ENCODE measurements at regions not wholly inside any gene's neighbourhood (a gene's known extent, or its start where the extent isn't known, plus 50 kb on each side); places are given as distances from the start of the nearest gene placed in this dataset.
"Not testable (repeated sequence)": the region's sequence is repeated elsewhere in the genome, so short reads cannot be mapped to it uniquely, and the experiment has no call there.

GRCh38 chr9:108411632-108412031 lies 444.2 kb downstream of the ACTL7B start:
- no peak for DNase-seq (ENCODE audit: low read depth)

- no peak for DNase-seq (ENCODE audit: low read depth)
These were observed 445.6 kb downstream of the ACTL7B start for GRCh38 chr9:108410161-108410560.

GRCh38 chr9:108400297-108400696 lies 455.5 kb downstream of the ACTL7B start:
- no peak for DNase-seq (ENCODE audit: low read depth)

- no peak for DNase-seq (ENCODE audit: low read depth)
These were observed 455.9 kb downstream of the ACTL7B start for GRCh38 chr9:108399851-108400250.

- DNase-seq (ENCODE audit: low read depth) = no peak
These were observed 458.5 kb downstream of the ACTL7B start for GRCh38 chr9:108397286-108397685.

- no peak for DNase-seq (ENCODE audit: low read depth)
These were observed 459.2 kb downstream of the ACTL7B start for GRCh38 chr9:108396611-108397010.

GRCh38 chr9:108396193-108396592 lies 459.6 kb downstream of the ACTL7B start:
- DNase-seq (ENCODE audit: low read depth) = no peak

GRCh38 chr9:108395421-108395820 lies 460.4 kb downstream of the ACTL7B start:
- DNase-seq (ENCODE audit: low read depth) = no peak

- DNase-seq (ENCODE audit: low read depth) = no peak
These were observed 461.1 kb downstream of the ACTL7B start for GRCh38 chr9:108394726-108395125.

- DNase-seq (ENCODE audit: low read depth) = not testable (repeated sequence)
These were observed 462.2 kb downstream of the ACTL7B start for GRCh38 chr9:108393481-108394001.

- no peak for DNase-seq (ENCODE audit: low read depth)
These were observed 462.9 kb downstream of the ACTL7B start for GRCh38 chr9:108392877-108393276.

- no peak for DNase-seq (ENCODE audit: low read depth)
These were observed 466.7 kb downstream of the ACTL7B start for GRCh38 chr9:108389056-108389455.

GRCh38 chr9:108386859-108387384 lies 468.9 kb downstream of the ACTL7B start:
- DNase-seq (ENCODE audit: low read depth) = peak; percentile 54

- no peak for DNase-seq (ENCODE audit: low read depth)
These were observed 469.8 kb downstream of the ACTL7B start for GRCh38 chr9:108386032-108386431.

GRCh38 chr9:108383796-108384195 lies 472.0 kb downstream of the ACTL7B start:
- no peak for DNase-seq (ENCODE audit: low read depth)

- no peak for DNase-seq (ENCODE audit: low read depth)
These were observed 473.5 kb downstream of the ACTL7B start for GRCh38 chr9:108382310-108382709.

- DNase-seq (ENCODE audit: low read depth) = no peak
These were observed 477.9 kb downstream of the ACTL7B start for GRCh38 chr9:108377881-108378280.

- DNase-seq (ENCODE audit: low read depth) = no peak
These were observed 478.4 kb downstream of the ACTL7B start for GRCh38 chr9:108377382-108377781.

- no peak for DNase-seq (ENCODE audit: low read depth)
These were observed 479.6 kb downstream of the ACTL7B start for GRCh38 chr9:108376140-108376539.

- peak; percentile 75 for DNase-seq (ENCODE audit: low read depth)
These were observed 481.2 kb downstream of the ACTL7B start for GRCh38 chr9:108374626-108375025.

- DNase-seq (ENCODE audit: low read depth) = no peak
These were observed 488.6 kb downstream of the ACTL7B start for GRCh38 chr9:108367188-108367587.

GRCh38 chr9:108363311-108363710 lies 492.5 kb downstream of the ACTL7B start:
- DNase-seq (ENCODE audit: low read depth) = no peak

GRCh38 chr9:108360304-108360703 lies 495.5 kb downstream of the ACTL7B start:
- DNase-seq (ENCODE audit: low read depth) = no peak

GRCh38 chr9:108356806-108357205 lies 499.0 kb downstream of the ACTL7B start:
- peak; percentile 11 for DNase-seq (ENCODE audit: low read depth)
